NCI-H446 treated with DMSO at 0.1 percent for 48 hours (cell line): ENCODE measurements at regions not wholly inside any gene's neighbourhood (a gene's known extent, or its start where the extent isn't known, plus 50 kb on each side); places are given as distances from the start of the nearest gene placed in this dataset.

ENCODE experiments used
- DNase-seq: peaks from one replicate; lab custom pipeline; 2025; lab: John Stamatoyannopoulos, UW

GRCh38 chr4:178414881-178415446 lies 972.7 kb upstream of the AGA start:
- DNase-seq, result no peak

- DNase-seq, result no peak
Observed at GRCh38 chr4:178415925-178416324, 973.7 kb upstream of the AGA start.

GRCh38 chr4:178423366-178423765 lies 981.1 kb upstream of the AGA start:
- no peak for DNase-seq

GRCh38 chr4:178426871-178427270 lies 984.6 kb upstream of the AGA start:
- DNase-seq, result no peak

GRCh38 chr4:178427663-178428062 lies 985.4 kb upstream of the AGA start:
- no peak for DNase-seq

GRCh38 chr4:178448372-178449035 lies 1006.3 kb upstream of the AGA start:
- DNase-seq, result no peak

- DNase-seq, result no peak
Observed at GRCh38 chr4:178450614-178451013, 1008.4 kb upstream of the AGA start.

- DNase-seq, result no peak
Observed at GRCh38 chr4:178453057-178453456, 1010.8 kb upstream of the AGA start.

- no peak for DNase-seq
Observed at GRCh38 chr4:178457286-178457685, 1015.0 kb upstream of the AGA start.

GRCh38 chr4:178462710-178463109 lies 1020.5 kb upstream of the AGA start:
- DNase-seq, result no peak

- no peak for DNase-seq
Observed at GRCh38 chr4:178463747-178464146, 1021.5 kb upstream of the AGA start.

GRCh38 chr4:178470996-178471784 lies 1029.0 kb upstream of the AGA start:
- DNase-seq, result no peak

GRCh38 chr4:178471994-178472393 lies 1029.8 kb upstream of the AGA start:
- no peak for DNase-seq

- no peak for DNase-seq
Observed at GRCh38 chr4:178480105-178480504, 1037.9 kb upstream of the AGA start.

- DNase-seq, result no peak
Observed at GRCh38 chr4:178480881-178481280, 1038.6 kb upstream of the AGA start.

- DNase-seq, result no peak
Observed at GRCh38 chr4:178481564-178481963, 1039.3 kb upstream of the AGA start.

GRCh38 chr4:178523038-178523437 lies 1080.8 kb upstream of the AGA start:
- DNase-seq, result no peak

- no peak for DNase-seq
Observed at GRCh38 chr4:178535939-178536579, 1093.8 kb upstream of the AGA start.

GRCh38 chr4:178553201-178553600 lies 1111.0 kb upstream of the AGA start:
- no peak for DNase-seq

GRCh38 chr4:178554352-178554751 lies 1112.1 kb upstream of the AGA start:
- no peak for DNase-seq

GRCh38 chr4:178556796-178557195 lies 1114.6 kb upstream of the AGA start:
- DNase-seq, result no peak

- DNase-seq, result no peak
Observed at GRCh38 chr4:178577933-178578332, 1135.7 kb upstream of the AGA start.
